GM21717 (cell line): ENCODE measurements at regions not wholly inside any gene's neighbourhood (a gene's known extent, or its start where the extent isn't known, plus 50 kb on each side); places are given as distances from the start of the nearest gene placed in this dataset.

Experiments
- ATAC-seq: cut with Tn5 transposase; IDR thresholded peaks from one replicate; pipeline ENCODE4 v1.9.1; 2021; ENCODE audit warnings: mild to moderate bottlenecking, moderate library complexity; ENCODE audit not compliant: unreplicated experiment

DNA sequence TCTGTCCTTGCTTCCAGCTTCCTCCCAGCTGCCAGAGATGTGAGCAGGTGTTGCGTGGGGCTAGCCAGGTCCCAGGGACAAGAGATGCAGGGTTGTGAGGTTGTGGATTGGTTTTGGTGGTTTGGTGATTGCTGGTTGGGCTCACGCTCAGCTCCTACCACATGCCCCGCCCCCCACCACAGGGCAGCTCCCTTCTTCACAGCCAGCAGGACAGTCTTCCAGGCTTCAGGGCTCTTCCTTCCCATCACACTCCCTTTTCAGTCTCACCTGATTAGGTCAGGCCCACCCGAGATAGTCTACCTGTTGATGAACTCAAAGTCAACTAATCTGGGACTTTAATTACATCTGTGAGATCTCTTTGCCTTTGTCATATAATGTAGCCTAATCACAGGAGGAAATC, 52.0 kb upstream of the GLI2 start:
- ATAC-seq: no peak

DNA sequence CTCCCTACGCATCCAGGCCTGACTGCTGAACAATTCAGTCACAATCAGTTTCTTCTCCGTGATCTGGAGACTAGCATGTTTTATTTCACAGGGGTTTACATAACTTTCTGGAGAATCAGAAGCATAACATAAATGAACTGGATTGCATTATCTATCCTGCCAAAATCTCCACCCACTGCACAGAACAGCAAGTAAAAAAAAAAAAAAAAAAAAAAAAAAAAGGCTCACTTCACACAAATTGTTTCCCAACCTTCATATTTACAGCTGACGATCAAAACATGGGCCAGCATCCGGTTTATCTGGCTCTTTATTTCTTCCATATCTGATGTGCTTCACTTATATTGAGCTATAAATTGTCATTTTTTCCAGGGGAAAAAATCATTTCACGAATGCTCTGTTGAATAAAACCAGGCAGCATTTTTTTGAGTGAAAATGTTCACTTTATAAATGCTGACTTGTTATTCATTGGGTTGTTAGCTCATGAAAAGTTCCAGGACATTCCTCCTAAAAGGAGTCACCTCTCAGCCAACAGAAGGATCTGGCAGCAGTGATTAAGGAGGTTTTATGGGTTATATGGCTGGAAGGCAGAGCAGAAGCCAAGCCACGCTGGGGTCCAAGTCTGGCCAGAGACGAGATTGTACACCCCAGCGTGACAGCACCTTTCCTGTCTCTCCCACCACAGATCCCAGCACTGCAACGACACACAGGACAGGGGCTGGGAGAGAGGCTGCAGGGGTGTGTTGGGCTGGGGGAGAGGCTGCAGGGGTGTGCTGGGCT, 51.2 kb upstream of the GLI2 start:
- no peak for ATAC-seq

DNA sequence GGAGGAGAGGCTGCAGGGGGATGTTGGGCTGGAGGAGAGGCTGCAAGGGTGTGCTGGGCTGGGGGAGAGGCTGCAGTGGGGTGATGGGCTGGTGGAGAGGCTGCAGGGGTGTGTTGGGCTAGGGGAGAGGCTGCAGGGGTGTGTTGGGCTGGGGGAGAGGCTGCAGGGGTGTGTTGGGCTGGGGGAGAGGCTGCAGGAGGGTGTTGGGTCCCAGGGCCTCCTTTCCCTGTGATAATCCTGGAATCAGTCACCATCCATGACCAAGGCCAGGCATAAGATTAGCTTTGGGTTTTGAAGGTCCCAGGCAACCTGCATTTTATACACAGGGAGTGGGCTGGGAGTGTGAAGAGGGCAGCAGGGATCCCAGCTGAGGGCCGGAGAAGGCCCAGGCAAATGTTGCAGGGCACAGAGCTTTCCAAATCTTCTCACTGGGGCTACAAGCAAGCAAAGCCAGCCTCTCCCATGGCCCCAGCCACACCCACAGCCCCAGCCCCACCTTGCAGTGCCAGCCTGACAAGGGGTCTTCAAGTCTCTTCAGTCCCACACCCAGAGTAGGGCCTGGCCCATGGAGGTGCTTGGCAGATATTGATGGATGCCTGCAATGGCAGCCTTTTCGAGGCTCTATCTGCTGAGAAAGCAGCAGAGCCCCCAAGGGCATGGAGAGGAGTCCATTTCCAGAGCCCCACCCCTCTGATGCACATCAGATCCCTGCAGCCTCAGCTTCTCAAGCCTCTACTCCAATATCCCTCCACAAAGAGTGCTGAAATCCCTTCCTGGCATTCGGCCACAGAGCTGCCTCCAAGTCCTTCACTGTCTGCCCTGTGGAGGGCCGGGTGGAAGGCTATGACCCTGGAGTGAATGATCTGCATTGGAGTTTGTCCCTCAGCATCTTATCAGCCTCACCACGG, 50.3 kb upstream of the GLI2 start:
- no peak for ATAC-seq
